Tibial nerve (tissue), 4 donors: ENCODE measurements at regions not wholly inside any gene's neighbourhood (a gene's known extent, or its start where the extent isn't known, plus 50 kb on each side); places are given as distances from the start of the nearest gene placed in this dataset.

ENCODE experiments used
- CTCF ChIP-seq, 5 experiments: fragments of 200-600 bp in 3 of 5; fragments of 450-650 bp in 2 of 5; sonication (generic) in 3 of 5; IDR thresholded peaks; one replicate each; pipeline ENCODE4 v1.5.1; 2016 to 2019; ENCODE audit warnings: antibody characterized with exemption in 5 of 5, mild to moderate bottlenecking in 3 of 5, moderate library complexity in 2 of 5
- EP300 ChIP-seq, 2 donors: sonication (generic); formaldehyde crosslinking; IDR thresholded peaks; one replicate each; pipeline ENCODE4 v1.6.1; 2017; ENCODE audit warnings: antibody characterized with exemption in 2 of 2, mild to moderate bottlenecking in 1 of 2
- POLR2A ChIP-seq, 2 donors: fragments of 450-650 bp; IDR thresholded peaks; one replicate each; pipeline ENCODE4 v1.6.1; 2017; ENCODE audit warnings: antibody characterized with exemption in 2 of 2, mild to moderate bottlenecking in 2 of 2, moderate library complexity in 2 of 2

GRCh38 chr5:15070907-15071306 lies 199.3 kb upstream of the ANKH start:
- TF ChIP-seq POLR2A (IDR thresholded peaks at IDR 0.05) = no peak
- no peak for TF ChIP-seq CTCF (IDR thresholded peaks at IDR 0.05)
- no peak for TF ChIP-seq EP300 (IDR thresholded peaks at IDR 0.05)
